HUES64 (cell line): ENCODE measurements at regions not wholly inside any gene's neighbourhood (a gene's known extent, or its start where the extent isn't known, plus 50 kb on each side); places are given as distances from the start of the nearest gene placed in this dataset.
"Not testable (repeated sequence)": the region's sequence is repeated elsewhere in the genome, so short reads cannot be mapped to it uniquely, and the experiment has no call there.

Experiments used
- H3K27ac ChIP-seq: 2 replicates; pipeline ENCODE4 v1.7.0; 2013; ENCODE audit warnings: low read depth, low read length, inconsistent platforms
- H3K27me3 ChIP-seq: 2 replicates; pipeline ENCODE4 v1.6.1; 2013; ENCODE audit warnings: mild to moderate bottlenecking, low read length; ENCODE audit not compliant: insufficient read depth
- H3K36me3 ChIP-seq: 2 replicates; pipeline ENCODE4 v1.6.1; 2013; ENCODE audit warnings: mild to moderate bottlenecking, low read length; ENCODE audit not compliant: insufficient read depth
- H3K4me1 ChIP-seq: 2 replicates; pipeline ENCODE4 v1.6.1; 2013; ENCODE audit warnings: mild to moderate bottlenecking, low read length, moderate library complexity; ENCODE audit not compliant: insufficient read depth
- H3K4me3 ChIP-seq: 2 replicates; pipeline ENCODE4 v1.5.1; 2013; ENCODE audit warnings: mild to moderate bottlenecking, low read length, moderate library complexity
- H3K9ac ChIP-seq: 2 replicates; pipeline ENCODE4 v1.6.1; 2013; ENCODE audit warnings: mild to moderate bottlenecking, low read depth, low read length
- H3K9me3 ChIP-seq: 2 replicates; pipeline ENCODE4 v1.6.1; 2013; ENCODE audit warnings: low read depth, low read length; ENCODE audit not compliant: insufficient read depth
- WGBS: fragments of 150-250, 120-280 bp; methylation state at CpG from one replicate; pipeline ENCODE4 v1.1.7; 2013; ENCODE audit warnings: missing lambda C conversion rate; 5-methylcytosine and 5-hydroxymethylcytosine counted together

GRCh38 chr4:155590796-155591585 is 75.7 kb upstream of the GUCY1A1 start:
- Histone ChIP-seq H3K27me3 (no peaks in the 10 kb centered on the region), H3K36me3 (no peaks in the 10 kb centered on the region), H3K27ac (no peak overlapping the region), H3K9me3 (no peaks in the 10 kb centered on the region), H3K9ac (no peak overlapping the region), H3K4me3 (no peak overlapping the region), H3K4me1 (no peaks in the 10 kb centered on the region)
- 91% methylated on average over 3 of the region's 3 CpGs for WGBS

GRCh38 chr4:155588437-155588836 is 78.2 kb upstream of the GUCY1A1 start:
- WGBS = 90% methylated on average over 2 of the region's 2 CpGs
- Histone ChIP-seq H3K4me1 (no peaks in the 10 kb centered on the region), H3K9me3 (no peaks in the 10 kb centered on the region)

GRCh38 chr4:155587766-155588165 is 78.9 kb upstream of the GUCY1A1 start:
- Histone ChIP-seq H3K9me3 (no peaks in the 10 kb centered on the region), H3K27ac (no peak overlapping the region), H3K4me1 (no peaks in the 10 kb centered on the region), H3K36me3 (no peaks in the 10 kb centered on the region), H3K27me3 (no peaks in the 10 kb centered on the region), H3K9ac (no peak overlapping the region), H3K4me3 (no peak overlapping the region)
- WGBS = 95% methylated on average over 3 of the region's 3 CpGs

More at GRCh38 chr4:155588437-155588836, 78.2 kb upstream of the GUCY1A1 start:
- H3K36me3 ChIP-seq = no peaks in the 10 kb centered on the region
- no peak overlapping the region for H3K27ac ChIP-seq
- H3K27me3 ChIP-seq = no peaks in the 10 kb centered on the region
- no peak overlapping the region for H3K9ac ChIP-seq
- H3K4me3 ChIP-seq = no peak overlapping the region

- WGBS = 79% methylated on average over 4 of the region's 4 CpGs
- H3K4me1 ChIP-seq = no peaks in the 10 kb centered on the region
- H3K27ac ChIP-seq = no peak overlapping the region
- H3K4me3 ChIP-seq = no peak overlapping the region
- H3K9me3 ChIP-seq = no peaks in the 10 kb centered on the region
- no peak overlapping the region for H3K9ac ChIP-seq
- no peaks in the 10 kb centered on the region for H3K36me3 ChIP-seq
- H3K27me3 ChIP-seq = no peaks in the 10 kb centered on the region
Measured at GRCh38 chr4:155582971-155583437, 83.6 kb upstream of the GUCY1A1 start.

- no peak overlapping the region for H3K27ac ChIP-seq
Measured at GRCh38 chr4:155582041-155582440, 84.6 kb upstream of the GUCY1A1 start.

GRCh38 chr4:155578726-155579370 is 87.8 kb upstream of the GUCY1A1 start:
- H3K4me1 ChIP-seq = no peaks in the 10 kb centered on the region
- H3K27ac ChIP-seq = no peak overlapping the region
- no peaks in the 10 kb centered on the region for H3K9me3 ChIP-seq
- WGBS = 87% methylated on average over 2 of the region's 2 CpGs
- H3K27me3 ChIP-seq = no peaks in the 10 kb centered on the region
- H3K36me3 ChIP-seq = no peaks in the 10 kb centered on the region
- H3K4me3 ChIP-seq = no peak overlapping the region
- no peak overlapping the region for H3K9ac ChIP-seq

More at GRCh38 chr4:155582041-155582440, 84.6 kb upstream of the GUCY1A1 start:
- Histone ChIP-seq H3K4me3 (no peak overlapping the region), H3K36me3 (no peaks in the 10 kb centered on the region), H3K9me3 (no peaks in the 10 kb centered on the region), H3K4me1 (no peaks in the 10 kb centered on the region), H3K27me3 (no peaks in the 10 kb centered on the region), H3K9ac (no peak overlapping the region)
- 86% methylated on average over 1 of the region's 1 CpG for WGBS

GRCh38 chr4:155578219-155578618 is 88.4 kb upstream of the GUCY1A1 start:
- H3K27ac ChIP-seq = no peak overlapping the region
- 93% methylated on average over 5 of the region's 5 CpGs for WGBS
- no peaks in the 10 kb centered on the region for H3K4me1 ChIP-seq
- H3K36me3 ChIP-seq = no peaks in the 10 kb centered on the region
- H3K9me3 ChIP-seq = no peaks in the 10 kb centered on the region
- no peak overlapping the region for H3K4me3 ChIP-seq
- H3K9ac ChIP-seq = no peak overlapping the region
- no peaks in the 10 kb centered on the region for H3K27me3 ChIP-seq

GRCh38 chr4:155574329-155574728 is 92.3 kb upstream of the GUCY1A1 start:
- H3K27me3 ChIP-seq, H3K9ac ChIP-seq, H3K27ac ChIP-seq, H3K4me1 ChIP-seq, H3K36me3 ChIP-seq, H3K4me3 ChIP-seq, H3K9me3 ChIP-seq: not testable (repeated sequence)
- WGBS = 100% methylated on average over 1 of the region's 1 CpG

- Histone ChIP-seq H3K4me1 (no peaks in the 10 kb centered on the region), H3K9me3 (no peaks in the 10 kb centered on the region), H3K27me3 (no peaks in the 10 kb centered on the region), H3K9ac (no peak overlapping the region), H3K36me3 (no peaks in the 10 kb centered on the region), H3K27ac (no peak overlapping the region), H3K4me3 (no peak overlapping the region)
- 92% methylated on average over 5 of the region's 5 CpGs for WGBS
Measured at GRCh38 chr4:155573126-155573525, 93.5 kb upstream of the GUCY1A1 start.

- 94% methylated on average over 10 of the region's 10 CpGs for WGBS
- Histone ChIP-seq H3K4me3 (no peak overlapping the region), H3K4me1 (no peaks in the 10 kb centered on the region), H3K9me3 (no peaks in the 10 kb centered on the region), H3K36me3 (no peaks in the 10 kb centered on the region), H3K9ac (no peak overlapping the region), H3K27me3 (no peaks in the 10 kb centered on the region), H3K27ac (no peak overlapping the region)
Measured at GRCh38 chr4:155572106-155572703, 94.4 kb upstream of the GUCY1A1 start.

- no peaks in the 10 kb centered on the region for H3K4me1 ChIP-seq
- no peaks in the 10 kb centered on the region for H3K9me3 ChIP-seq
- no peaks in the 10 kb centered on the region for H3K36me3 ChIP-seq
- no peaks in the 10 kb centered on the region for H3K27me3 ChIP-seq
- no peak overlapping the region for H3K4me3 ChIP-seq
- H3K9ac ChIP-seq = no peak overlapping the region
- H3K27ac ChIP-seq = no peak overlapping the region
- WGBS = 100% methylated on average over 1 of the region's 1 CpG
Measured at GRCh38 chr4:155571184-155571944, 95.3 kb upstream of the GUCY1A1 start.
